NCI-H446 (cell line): ENCODE measurements at regions not wholly inside any gene's neighbourhood (a gene's known extent, or its start where the extent isn't known, plus 50 kb on each side); places are given as distances from the start of the nearest gene placed in this dataset.
"Not testable (repeated sequence)": the region's sequence is repeated elsewhere in the genome, so short reads cannot be mapped to it uniquely, and the experiment has no call there.

Source experiments
- DNase-seq, 2 experiments: peaks; one replicate each; lab custom pipeline; 2025; lab: John Stamatoyannopoulos, UW

DNA sequence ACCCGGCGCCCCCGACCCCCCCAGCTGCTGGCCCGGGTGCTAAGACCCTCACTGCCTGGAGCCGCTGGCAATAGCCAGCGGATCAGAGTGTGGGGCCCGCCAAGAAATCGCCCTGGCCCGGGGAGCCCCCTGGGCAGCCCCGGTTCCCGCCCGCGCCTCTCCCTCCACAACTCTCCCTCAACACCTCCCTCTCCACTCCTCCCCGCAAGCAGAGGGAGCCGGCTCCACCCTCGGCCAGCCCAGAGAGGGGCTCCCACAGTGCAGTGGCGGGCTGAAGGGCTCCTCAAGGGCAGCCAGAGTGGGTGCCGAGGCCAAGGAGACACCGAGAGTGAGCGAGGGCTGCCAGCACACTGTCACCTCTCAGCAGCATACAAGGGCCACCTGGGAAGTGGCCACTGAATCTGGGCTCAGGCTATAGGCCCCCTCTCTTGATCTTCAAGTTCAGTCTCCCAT lies 385.5 kb downstream of the SEC14L1 start:
- DNase-seq: no peak

DNA sequence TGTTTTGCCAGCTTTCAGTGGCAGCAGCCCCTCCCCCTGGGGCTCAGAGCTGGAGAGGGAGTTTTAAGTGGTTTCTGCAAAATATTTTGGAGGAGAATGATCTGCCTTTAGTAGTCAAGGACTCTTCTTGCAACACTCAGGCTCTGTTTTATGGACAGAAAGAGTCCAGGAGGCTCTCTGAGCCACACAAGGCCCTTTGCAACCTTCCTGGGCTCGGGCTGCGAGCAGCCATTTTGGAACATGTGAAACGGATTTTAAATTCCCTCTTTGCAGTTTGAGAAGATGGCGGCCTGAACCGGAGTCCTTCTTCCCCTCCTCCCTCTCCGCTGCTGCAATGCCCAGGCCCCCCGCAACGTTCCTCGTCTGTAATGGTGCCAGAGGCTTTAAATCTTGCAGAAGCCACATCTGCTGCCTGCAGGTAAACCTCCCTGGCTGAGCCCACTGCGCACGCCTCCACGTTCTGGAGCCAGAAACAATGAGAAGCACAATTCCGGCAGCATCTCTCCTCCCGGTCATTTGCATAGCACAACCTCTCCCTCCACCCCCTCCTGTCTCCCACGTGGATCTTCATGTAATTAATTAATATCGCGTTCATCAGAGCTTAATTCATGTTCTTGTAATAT lies 386.1 kb downstream of the SEC14L1 start:
- DNase-seq: peak; percentile 81 to 82

DNA sequence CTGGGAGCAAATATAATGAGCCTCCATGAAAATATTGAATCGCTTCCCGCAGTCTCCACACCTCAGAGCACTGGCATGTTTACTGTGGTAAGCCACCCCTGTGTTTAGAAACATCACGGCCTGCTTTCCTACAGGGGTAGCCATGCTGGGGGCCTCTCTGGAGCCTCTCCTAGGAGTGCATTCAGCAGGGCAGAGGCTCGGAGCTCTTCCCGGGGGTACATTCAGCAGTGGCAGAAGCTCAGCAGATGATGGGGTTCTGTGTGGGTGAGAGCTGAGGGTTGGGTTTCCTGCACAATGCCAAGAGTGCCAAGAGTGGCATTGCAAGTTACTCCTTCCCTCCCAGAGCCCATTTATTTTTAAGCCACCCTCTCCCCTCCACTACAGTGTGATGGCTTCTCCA lies 386.6 kb downstream of the SEC14L1 start:
- DNase-seq: peak; percentile 58 to 61

DNA sequence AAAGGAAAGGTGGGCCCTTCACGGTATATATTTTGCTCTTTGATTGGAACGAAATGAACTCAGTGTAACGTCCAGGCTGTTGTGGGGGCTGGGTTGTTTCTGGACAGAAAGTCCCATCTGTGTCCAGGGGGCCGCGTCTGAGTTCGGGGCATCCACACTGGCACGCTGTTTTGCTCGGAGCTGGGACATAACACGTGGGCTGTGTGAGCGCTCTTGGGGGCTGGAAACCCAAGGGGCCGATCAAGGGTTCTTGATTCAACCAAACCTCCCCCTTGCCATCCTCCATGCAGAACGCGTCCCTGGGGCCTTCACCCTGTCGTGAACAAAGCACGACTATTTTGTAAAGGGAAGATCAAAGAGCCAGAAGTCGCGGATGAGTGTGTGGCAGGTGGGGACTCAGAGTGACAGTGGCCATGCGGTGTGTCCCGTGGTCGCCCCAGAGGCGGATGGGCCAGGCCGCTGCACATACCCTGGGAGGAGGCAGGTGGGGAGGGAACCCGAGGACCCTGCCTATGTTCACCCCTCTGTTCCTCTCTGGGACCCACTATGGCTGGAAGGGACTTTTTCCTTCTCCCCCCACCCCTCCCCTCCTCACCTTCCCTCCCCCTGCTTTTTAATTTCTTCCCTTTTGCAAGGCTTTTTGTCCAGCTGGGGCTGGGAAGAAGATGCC lies 387.2 kb downstream of the SEC14L1 start:
- peak; percentile 37 to 53 for DNase-seq

DNA sequence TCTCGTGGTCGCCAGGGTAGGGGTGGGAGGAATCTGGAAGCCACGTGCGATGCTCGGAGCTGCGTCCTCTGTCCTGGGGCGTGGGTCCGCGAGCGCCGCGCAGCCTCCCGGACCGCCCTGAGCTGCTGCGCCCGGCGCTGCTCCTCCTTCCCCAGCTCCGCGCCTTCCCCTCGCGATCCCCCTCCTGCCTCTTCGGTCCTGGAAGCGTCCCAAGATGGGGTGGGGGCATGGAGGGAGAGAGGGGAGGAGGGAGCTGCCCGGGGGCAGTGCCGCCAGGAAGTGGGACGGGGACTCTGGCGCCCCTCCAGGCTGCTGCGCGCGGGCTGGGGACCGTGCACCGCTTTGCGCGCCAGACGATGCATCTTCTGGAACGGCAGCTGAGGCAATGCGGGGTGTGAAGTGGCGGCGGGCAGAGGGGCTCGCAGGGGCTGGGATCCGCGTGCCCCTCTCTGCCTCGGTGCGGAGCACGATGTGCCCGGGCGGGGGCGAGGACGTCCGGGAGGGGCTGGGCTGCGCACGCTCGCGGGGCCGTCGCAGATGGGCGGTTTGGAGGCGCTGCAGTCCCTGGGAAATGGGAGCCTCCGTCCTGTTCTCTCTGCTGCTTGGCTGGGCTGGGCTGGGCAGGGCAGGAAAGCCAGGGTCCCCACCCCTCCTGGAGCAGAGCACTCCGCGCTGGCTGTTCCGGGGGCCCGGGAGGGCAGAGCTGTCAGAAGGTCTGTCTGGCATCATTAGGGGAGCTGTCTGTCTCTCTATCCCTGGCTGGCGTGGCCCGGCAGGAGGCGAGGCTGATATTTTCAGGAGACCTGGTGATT lies 388.0 kb downstream of the SEC14L1 start:
- DNase-seq: peak; percentile 91 to 94

- DNase-seq: no peak
Measured at GRCh38 chr17:77529328-77529650, 388.5 kb downstream of the SEC14L1 start.

DNA sequence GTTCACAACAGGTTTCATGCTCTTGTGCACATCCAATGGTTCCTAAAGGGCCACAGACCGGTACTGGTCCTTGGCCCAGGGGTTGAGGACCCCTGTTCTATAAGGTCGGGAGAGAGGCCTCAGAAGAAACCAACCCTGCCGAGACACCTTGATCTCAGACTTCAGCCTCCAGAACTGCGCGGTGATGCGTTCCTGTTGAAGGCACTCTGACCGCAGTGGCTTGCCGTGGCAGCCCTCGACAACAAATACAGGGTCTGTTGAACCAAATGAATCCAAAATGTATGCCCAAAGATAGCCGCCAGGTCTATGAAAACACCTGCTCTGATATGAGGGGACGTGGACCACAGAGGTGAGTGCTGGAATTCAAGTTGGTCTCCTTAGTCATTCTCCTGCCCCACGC lies 389.8 kb downstream of the SEC14L1 start:
- no peak for DNase-seq

DNA sequence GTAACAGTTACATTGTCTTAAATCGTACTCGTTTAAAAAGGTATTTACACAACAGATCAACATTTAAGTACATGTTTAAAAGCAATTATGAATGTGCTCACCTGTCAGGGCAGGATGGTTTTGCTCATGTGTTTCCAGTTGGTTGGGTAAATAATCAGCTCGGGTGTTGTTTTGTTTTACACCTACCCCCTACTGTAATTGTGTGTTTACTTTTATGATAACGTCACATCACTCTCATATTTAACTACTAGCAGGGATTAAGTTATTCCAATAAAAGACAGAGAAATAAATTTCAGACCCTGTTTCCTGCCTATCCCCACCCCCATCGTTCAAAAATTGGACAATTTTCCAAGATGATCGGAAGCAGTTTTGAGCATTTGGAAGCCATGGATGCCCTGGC lies 390.2 kb downstream of the SEC14L1 start:
- no peak for DNase-seq

DNA sequence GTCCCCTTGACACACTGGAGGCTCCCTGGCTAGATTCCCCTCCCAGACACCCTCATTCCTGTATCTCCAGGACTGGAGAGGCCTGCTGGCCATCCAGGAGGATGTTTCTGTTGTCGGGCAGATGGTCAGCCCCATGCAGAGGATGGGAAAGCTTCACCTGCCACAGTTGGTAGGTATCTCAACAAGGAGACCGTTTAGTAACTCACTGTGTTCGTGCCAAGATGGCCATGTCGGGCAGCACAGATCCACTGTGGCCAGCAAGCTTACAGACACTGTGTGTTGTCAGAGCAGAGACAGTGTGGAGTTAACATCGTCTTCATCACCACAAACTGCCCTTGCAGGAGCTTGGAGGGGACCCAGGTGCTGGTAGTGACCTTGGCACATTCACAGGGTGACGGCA lies 390.9 kb downstream of the SEC14L1 start:
- no peak for DNase-seq

GRCh38 chr17:77533697-77534096 lies 392.9 kb downstream of the SEC14L1 start:
- not testable (repeated sequence) for DNase-seq

DNA sequence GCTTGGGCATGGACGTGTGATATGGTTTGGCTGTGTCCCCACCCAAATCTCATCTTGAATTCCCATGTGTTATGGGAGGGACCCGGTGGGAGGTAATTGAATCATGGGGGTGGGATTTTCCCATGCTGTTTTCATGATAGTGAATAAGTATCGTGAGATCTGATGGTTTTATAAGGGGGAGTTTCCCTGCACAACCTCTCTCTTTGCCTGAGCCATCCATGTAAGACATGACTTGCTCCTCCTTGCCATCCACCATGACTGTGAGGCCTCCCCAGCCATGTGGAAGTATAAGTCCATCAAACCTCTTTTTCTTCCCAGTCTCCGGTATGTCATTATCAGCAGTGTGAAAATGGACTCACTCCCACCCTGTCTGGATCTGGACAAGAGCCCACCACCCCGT lies 393.4 kb downstream of the SEC14L1 start:
- DNase-seq: no peak

DNA sequence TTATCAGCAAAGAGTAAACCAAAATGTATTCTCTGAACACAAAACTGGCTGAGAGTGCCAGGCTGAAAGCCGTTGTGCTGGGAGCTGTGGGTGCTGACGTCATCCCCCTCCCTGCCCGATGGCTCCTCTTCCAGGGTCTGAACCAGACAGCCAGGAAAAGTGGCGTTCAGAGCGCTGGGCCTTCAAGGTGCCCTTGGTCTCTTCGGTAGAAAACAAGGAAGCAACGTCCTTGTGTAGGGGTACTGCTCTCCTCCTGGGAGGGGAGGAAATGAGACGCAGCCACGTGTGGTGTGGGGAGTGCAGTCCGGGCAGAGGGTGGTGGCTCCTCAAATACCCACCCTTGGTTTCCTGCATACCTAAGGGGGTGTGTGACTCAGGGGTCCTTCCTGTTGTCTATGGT lies 394.7 kb downstream of the SEC14L1 start:
- no peak for DNase-seq

- DNase-seq: no peak
Measured at GRCh38 chr17:77535892-77536291, 395.1 kb downstream of the SEC14L1 start.

DNA sequence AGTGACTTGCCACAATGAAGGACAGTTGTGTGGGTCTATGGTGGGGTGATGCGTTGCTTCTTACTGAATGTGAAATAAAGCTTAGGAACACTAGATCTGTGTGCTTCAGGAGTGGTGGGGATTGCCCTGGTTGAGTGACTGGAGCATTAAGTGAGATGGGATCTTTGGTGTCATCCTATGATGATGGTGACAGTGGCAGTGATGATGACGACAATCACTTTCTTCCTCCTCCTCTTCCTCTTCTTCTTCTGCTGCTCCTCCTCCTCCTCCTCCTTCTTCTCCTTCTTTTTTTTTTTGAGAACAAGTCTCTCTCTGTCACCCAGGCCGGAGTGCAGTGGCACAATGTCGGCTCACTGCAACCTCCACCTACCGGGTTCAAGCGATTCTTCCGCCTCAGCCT lies 396.8 kb downstream of the SEC14L1 start:
- DNase-seq: no peak

DNA sequence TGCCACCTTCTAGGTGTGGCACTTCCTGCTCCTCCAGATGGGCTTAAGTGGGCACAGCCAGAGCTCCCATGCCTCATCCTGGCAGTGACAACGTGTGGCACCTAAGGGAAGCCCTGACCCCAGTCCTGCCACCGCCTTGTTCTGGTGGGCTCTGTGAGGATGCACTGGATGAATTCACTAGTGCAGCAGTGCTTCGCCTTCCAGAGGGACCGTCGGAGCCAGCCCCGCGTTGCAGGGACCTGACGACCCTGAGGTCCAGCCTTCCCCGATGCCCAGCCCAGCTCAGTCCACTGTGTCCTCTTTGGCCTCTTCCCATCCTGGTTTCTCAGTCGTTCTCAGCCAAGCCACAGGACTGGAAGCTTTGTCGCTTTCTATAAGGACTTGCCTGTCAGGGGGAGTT lies 399.8 kb downstream of the SEC14L1 start:
- DNase-seq: no peak

DNA sequence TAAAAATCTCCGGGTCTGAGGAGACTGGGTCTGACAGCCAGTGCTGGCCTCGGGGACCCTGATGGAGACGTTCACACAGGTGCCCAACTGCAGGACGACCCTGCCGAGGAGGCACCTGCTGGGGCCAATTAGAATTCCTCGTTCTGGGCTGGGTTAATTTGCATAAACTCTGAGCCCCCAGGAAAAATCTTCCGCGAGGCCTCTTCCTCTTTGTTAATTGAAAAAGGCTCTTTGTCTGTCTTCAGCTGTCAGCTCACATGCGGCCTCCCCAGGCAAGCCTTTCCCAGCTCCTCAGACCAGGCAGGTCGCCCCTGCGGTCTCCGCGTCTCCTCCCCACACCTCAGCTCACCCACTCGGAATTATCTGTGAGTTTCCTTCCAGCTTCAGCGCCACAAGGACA lies 400.2 kb downstream of the SEC14L1 start:
- no peak for DNase-seq

- DNase-seq: no peak
Measured at GRCh38 chr17:77542011-77542410, 401.2 kb downstream of the SEC14L1 start.

DNA sequence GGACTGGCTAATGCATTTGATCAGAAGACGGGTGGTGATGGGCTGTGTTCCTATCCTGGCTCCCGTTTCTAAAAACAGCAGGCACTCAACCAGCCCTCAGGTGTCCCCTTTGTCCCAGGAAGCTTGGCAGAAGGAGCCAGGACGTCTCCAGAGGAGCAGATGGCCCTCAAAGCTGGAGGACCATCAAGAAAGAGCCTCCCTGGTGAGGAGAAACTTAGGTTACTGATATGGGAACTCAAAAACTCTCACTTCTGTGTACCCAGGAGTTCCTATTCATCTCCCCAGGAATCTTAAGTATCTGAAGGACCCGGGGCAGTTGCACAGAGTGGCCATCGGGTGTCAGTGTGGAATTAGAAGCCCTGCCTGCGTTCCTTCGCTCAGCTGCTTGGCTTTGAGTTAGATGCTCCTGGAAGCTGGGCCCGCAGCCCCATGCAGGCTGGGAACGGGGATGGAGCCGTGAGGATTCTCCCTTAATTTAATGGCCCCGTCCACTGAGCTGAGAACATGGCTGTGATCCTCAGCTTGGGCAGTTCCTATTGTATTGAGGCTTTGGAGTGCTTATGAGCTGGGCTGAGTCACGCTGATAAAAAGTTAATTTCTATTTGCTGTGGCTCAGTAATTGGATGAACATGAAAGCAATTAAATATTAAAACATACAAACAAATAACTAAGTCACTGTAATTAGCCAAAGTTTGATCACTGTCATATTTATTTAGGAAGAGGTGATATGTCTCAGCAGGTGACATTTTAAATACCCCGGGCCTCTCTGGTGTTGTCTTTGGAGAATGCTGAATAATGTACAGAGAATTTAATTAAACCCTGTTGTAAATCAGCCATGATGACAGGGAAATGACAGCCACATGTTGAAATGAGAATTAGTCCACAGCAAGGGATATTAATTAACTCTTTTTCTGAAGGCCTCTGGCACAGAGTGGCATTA lies 402.1 kb downstream of the SEC14L1 start:
- DNase-seq: peak; percentile 80 to 89

- DNase-seq: no peak
Measured at GRCh38 chr17:77543801-77544200, 403.0 kb downstream of the SEC14L1 start.

- DNase-seq: no peak
Measured at GRCh38 chr17:77544347-77545110, 403.8 kb downstream of the SEC14L1 start.

- DNase-seq: no peak
Measured at GRCh38 chr17:77546772-77547241, 406.0 kb downstream of the SEC14L1 start.
